Astrocyte (in vitro differentiated cells and primary cell): ENCODE measurements at regions not wholly inside any gene's neighbourhood (a gene's known extent, or its start where the extent isn't known, plus 50 kb on each side); places are given as distances from the start of the nearest gene placed in this dataset.

Experiments used
- EZH2 ChIP-seq: IDR thresholded peaks from 2 replicates; pipeline ENCODE4 v1.6.1; 2012; ENCODE audit warnings: mild to moderate bottlenecking, low read length, inconsistent platforms; ENCODE audit not compliant: insufficient read depth
- TF ChIP-seq, protein P1 (sequence below): IDR thresholded peaks from 2 replicates; pipeline ENCODE4 v1.5.1; 2011; ENCODE audit warnings: low read depth, mild to moderate bottlenecking, inconsistent platforms, low read length, moderate library complexity; ENCODE audit not compliant: insufficient read depth

DNA sequence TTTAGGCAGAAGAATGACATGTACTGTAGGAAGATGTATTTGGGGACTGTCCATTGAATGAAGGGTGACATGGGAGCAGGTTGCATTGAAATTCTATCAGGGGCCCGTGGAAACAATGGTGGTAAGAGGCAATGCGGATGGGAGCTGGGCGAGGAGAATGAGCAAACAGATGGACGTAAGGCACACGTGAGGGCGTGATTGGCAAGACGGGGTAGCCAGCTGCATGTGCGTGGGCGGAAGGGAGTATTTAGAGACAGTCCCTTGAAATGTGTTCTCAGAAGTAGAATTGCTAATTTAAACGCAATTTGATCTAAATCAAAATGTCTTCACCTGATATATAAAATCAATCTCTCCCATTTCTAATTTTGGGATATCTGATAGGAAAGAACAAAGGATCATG is 62.3 kb downstream of the MEX3B start:
- TF ChIP-seq, protein P1, sequence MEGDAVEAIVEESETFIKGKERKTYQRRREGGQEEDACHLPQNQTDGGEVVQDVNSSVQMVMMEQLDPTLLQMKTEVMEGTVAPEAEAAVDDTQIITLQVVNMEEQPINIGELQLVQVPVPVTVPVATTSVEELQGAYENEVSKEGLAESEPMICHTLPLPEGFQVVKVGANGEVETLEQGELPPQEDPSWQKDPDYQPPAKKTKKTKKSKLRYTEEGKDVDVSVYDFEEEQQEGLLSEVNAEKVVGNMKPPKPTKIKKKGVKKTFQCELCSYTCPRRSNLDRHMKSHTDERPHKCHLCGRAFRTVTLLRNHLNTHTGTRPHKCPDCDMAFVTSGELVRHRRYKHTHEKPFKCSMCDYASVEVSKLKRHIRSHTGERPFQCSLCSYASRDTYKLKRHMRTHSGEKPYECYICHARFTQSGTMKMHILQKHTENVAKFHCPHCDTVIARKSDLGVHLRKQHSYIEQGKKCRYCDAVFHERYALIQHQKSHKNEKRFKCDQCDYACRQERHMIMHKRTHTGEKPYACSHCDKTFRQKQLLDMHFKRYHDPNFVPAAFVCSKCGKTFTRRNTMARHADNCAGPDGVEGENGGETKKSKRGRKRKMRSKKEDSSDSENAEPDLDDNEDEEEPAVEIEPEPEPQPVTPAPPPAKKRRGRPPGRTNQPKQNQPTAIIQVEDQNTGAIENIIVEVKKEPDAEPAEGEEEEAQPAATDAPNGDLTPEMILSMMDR = no peak
- no peak for TF ChIP-seq EZH2
